ENCODE measurements at regions not wholly inside any gene's neighbourhood (a gene's known extent, or its start where the extent isn't known, plus 50 kb on each side); places are given as distances from the start of the nearest gene placed in this dataset.

- no peak overlapping the region for H3K4me3 Mint-ChIP-seq
- H3K27ac Mint-ChIP-seq = no peak overlapping the region
- H3K4me1 Mint-ChIP-seq (ENCODE audit: unreplicated experiment) = no peaks in the 10 kb centered on the region
- TF ChIP-seq, protein P1, sequence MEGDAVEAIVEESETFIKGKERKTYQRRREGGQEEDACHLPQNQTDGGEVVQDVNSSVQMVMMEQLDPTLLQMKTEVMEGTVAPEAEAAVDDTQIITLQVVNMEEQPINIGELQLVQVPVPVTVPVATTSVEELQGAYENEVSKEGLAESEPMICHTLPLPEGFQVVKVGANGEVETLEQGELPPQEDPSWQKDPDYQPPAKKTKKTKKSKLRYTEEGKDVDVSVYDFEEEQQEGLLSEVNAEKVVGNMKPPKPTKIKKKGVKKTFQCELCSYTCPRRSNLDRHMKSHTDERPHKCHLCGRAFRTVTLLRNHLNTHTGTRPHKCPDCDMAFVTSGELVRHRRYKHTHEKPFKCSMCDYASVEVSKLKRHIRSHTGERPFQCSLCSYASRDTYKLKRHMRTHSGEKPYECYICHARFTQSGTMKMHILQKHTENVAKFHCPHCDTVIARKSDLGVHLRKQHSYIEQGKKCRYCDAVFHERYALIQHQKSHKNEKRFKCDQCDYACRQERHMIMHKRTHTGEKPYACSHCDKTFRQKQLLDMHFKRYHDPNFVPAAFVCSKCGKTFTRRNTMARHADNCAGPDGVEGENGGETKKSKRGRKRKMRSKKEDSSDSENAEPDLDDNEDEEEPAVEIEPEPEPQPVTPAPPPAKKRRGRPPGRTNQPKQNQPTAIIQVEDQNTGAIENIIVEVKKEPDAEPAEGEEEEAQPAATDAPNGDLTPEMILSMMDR (conservative IDR thresholded peaks at IDR 0.05) = no peak
- DNase-seq (ENCODE audit: extremely low spot score, unreplicated experiment) = no peak
- no peaks in the 10 kb centered on the region for H3K9me3 Mint-ChIP-seq
- H3K27me3 Mint-ChIP-seq = no peaks in the 10 kb centered on the region
- H3K36me3 Mint-ChIP-seq = no peaks in the 10 kb centered on the region
Observed at GRCh38 chr5:110812639-110813038, 73.8 kb downstream of the SLC25A46 start.

DNA sequence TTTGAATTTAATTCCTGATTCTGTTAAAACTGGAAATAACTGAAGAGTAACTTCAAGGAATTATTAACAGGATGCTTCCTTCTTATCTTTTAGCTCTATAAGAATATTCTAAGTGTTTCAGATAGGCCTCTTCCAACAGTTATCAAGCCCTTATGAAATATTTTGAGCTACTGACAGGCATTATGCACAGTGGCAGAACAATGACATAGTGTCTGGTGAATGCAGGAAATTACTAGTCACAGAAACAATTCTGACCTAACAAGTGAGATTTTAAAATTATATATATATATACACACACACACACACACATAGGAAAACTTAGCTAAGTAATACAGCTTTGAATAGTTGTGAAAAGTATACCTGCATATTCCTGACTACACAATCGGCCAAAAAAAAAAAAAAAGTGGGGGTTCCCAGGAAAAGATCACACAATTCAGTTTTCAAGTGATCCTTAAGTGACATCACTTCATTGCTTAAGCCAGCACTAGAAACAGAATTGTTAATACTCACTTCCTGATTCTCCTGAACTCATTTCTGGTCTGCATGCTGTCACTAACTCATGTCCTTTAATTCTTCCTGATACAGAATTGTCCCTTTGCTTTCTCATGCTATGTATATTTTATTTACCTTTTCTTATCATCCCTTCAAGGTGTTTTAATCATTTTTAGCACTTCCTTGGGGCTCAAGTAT lies 77.3 kb downstream of the SLC25A46 start:
- TF ChIP-seq, protein P1 (conservative IDR thresholded peaks at IDR 0.05) = no peak
- no peaks in the 10 kb centered on the region for H3K27me3 Mint-ChIP-seq
- DNase-seq (ENCODE audit: extremely low spot score, unreplicated experiment) = no peak
- no peaks in the 10 kb centered on the region for H3K9me3 Mint-ChIP-seq
- no peaks in the 10 kb centered on the region for H3K36me3 Mint-ChIP-seq
- H3K27ac Mint-ChIP-seq = no peak overlapping the region
- no peaks in the 10 kb centered on the region for H3K4me1 Mint-ChIP-seq (ENCODE audit: unreplicated experiment)
- no peak overlapping the region for H3K4me3 Mint-ChIP-seq

GRCh38 chr5:110817459-110817858 lies 78.7 kb downstream of the SLC25A46 start:
- H3K9me3 Mint-ChIP-seq = no peaks in the 10 kb centered on the region
- H3K4me1 Mint-ChIP-seq (ENCODE audit: unreplicated experiment) = no peaks in the 10 kb centered on the region
- no peak overlapping the region for H3K4me3 Mint-ChIP-seq
- TF ChIP-seq, protein P1 (conservative IDR thresholded peaks at IDR 0.05) = no peak
- H3K27ac Mint-ChIP-seq = no peak overlapping the region
- H3K36me3 Mint-ChIP-seq = no peaks in the 10 kb centered on the region
- no peaks in the 10 kb centered on the region for H3K27me3 Mint-ChIP-seq
- no peak for DNase-seq (ENCODE audit: extremely low spot score, unreplicated experiment)

GRCh38 chr5:110823571-110823970 lies 84.8 kb downstream of the SLC25A46 start:
- no peak for DNase-seq (ENCODE audit: extremely low spot score, unreplicated experiment)
- no peaks in the 10 kb centered on the region for H3K4me1 Mint-ChIP-seq (ENCODE audit: unreplicated experiment)
- TF ChIP-seq, protein P1 (conservative IDR thresholded peaks at IDR 0.05) = no peak
- no peaks in the 10 kb centered on the region for H3K27me3 Mint-ChIP-seq
- H3K9me3 Mint-ChIP-seq = no peaks in the 10 kb centered on the region
- no peaks in the 10 kb centered on the region for H3K36me3 Mint-ChIP-seq
- no peak overlapping the region for H3K27ac Mint-ChIP-seq
- no peak overlapping the region for H3K4me3 Mint-ChIP-seq

- H3K27ac Mint-ChIP-seq = no peak overlapping the region
- no peak for DNase-seq (ENCODE audit: extremely low spot score, unreplicated experiment)
- no peaks in the 10 kb centered on the region for H3K9me3 Mint-ChIP-seq
- H3K4me3 Mint-ChIP-seq = no peak overlapping the region
- H3K36me3 Mint-ChIP-seq = no peaks in the 10 kb centered on the region
- TF ChIP-seq, protein P1 (conservative IDR thresholded peaks at IDR 0.05) = no peak
- H3K4me1 Mint-ChIP-seq (ENCODE audit: unreplicated experiment) = no peaks in the 10 kb centered on the region
- no peaks in the 10 kb centered on the region for H3K27me3 Mint-ChIP-seq
Observed at GRCh38 chr5:110824936-110825441, 86.2 kb downstream of the SLC25A46 start.

All from type B pancreatic cell (in vitro differentiated cells).